ENCODE measurements at regions not wholly inside any gene's neighbourhood (a gene's known extent, or its start where the extent isn't known, plus 50 kb on each side); places are given as distances from the start of the nearest gene placed in this dataset.

DNA sequence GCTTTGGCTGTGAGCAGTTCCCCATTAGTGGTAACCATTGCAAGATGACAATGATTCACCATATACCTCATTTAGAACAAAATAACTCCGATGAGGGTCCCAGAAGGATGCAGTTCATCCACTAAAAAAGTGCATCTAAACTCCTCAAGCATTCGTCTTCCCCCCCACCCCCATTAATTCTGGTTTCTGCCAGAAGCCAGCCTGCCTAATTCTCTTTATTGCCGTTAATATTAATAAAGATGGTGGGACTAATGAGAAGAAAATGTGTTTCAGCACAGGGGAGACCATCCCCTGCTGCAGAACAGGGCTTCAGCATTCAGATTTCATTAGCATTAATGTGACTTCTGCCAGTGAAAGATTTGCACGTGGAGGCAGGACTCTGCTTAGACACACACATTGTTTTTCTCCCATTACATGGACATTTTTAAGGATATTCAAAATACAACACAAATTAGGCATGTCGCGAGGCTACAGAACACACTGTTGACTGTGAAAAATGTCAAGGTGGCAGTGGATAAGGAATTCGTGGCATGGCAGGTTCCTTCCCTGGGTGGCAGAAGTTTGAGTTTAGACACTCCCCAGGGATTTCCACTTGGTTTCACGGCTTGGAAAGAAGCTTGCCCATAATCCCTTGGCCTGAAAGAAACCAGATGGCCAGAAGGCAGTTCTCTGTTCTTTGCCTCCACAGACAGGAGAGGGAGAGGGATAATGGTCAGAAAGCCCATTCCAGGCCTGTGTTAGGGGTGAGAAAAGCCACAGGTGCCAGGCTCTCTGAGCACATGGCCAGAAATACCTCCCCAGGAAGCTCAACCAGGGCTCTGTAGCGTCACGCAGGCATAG is 236.5 kb downstream of the FOXO1 start:
- H3K4me1 ChIP-seq (ENCODE audit: control insufficient read depth, low read length) = peaks cover 89% of the 10 kb centered on the region
- H3K4me3 ChIP-seq (ENCODE audit: low read length) = peak overlapping the region; percentile 59; the same call in 1 of the 2 replicates
- H3K9me2 ChIP-seq (replicated peaks; ENCODE audit: control insufficient read depth, low read length) = no peaks in the 10 kb centered on the region
- no peaks in the 10 kb centered on the region for H3K27me3 ChIP-seq (ENCODE audit: control insufficient read depth, low read length)
- H3K9me3 ChIP-seq (ENCODE audit: control insufficient read depth, insufficient read depth, low read length) = no peaks in the 10 kb centered on the region; the same call in 1 of the 2 replicates
- peak overlapping the region; percentile 98 for H3K27ac ChIP-seq (ENCODE audit: low read depth, low read length)
- TF ChIP-seq, protein P1, sequence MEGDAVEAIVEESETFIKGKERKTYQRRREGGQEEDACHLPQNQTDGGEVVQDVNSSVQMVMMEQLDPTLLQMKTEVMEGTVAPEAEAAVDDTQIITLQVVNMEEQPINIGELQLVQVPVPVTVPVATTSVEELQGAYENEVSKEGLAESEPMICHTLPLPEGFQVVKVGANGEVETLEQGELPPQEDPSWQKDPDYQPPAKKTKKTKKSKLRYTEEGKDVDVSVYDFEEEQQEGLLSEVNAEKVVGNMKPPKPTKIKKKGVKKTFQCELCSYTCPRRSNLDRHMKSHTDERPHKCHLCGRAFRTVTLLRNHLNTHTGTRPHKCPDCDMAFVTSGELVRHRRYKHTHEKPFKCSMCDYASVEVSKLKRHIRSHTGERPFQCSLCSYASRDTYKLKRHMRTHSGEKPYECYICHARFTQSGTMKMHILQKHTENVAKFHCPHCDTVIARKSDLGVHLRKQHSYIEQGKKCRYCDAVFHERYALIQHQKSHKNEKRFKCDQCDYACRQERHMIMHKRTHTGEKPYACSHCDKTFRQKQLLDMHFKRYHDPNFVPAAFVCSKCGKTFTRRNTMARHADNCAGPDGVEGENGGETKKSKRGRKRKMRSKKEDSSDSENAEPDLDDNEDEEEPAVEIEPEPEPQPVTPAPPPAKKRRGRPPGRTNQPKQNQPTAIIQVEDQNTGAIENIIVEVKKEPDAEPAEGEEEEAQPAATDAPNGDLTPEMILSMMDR (IDR thresholded peaks at IDR 0.05; ENCODE audit: low read depth, low read length, poor library complexity, severe bottlenecking) = no peak
- TF ChIP-seq EZH2phosphoT487 (IDR thresholded peaks at IDR 0.05; ENCODE audit: borderline replicate concordance, low read length) = no peak
- peak overlapping the region; percentile 81 for H3K4me2 ChIP-seq (ENCODE audit: low read length)
- no peaks in the 10 kb centered on the region for H4K20me1 ChIP-seq (ENCODE audit: control insufficient read depth, insufficient read depth, low read depth, low read length)
- H3F3A ChIP-seq (ENCODE audit: control insufficient read depth, insufficient read depth) = peaks cover 30% of the 10 kb centered on the region
- H3K79me2 ChIP-seq (ENCODE audit: control insufficient read depth, low read length) = no peaks in the 10 kb centered on the region
- H3K36me3 ChIP-seq (ENCODE audit: control insufficient read depth, low read length) = peaks cover 13% of the 10 kb centered on the region

DNA sequence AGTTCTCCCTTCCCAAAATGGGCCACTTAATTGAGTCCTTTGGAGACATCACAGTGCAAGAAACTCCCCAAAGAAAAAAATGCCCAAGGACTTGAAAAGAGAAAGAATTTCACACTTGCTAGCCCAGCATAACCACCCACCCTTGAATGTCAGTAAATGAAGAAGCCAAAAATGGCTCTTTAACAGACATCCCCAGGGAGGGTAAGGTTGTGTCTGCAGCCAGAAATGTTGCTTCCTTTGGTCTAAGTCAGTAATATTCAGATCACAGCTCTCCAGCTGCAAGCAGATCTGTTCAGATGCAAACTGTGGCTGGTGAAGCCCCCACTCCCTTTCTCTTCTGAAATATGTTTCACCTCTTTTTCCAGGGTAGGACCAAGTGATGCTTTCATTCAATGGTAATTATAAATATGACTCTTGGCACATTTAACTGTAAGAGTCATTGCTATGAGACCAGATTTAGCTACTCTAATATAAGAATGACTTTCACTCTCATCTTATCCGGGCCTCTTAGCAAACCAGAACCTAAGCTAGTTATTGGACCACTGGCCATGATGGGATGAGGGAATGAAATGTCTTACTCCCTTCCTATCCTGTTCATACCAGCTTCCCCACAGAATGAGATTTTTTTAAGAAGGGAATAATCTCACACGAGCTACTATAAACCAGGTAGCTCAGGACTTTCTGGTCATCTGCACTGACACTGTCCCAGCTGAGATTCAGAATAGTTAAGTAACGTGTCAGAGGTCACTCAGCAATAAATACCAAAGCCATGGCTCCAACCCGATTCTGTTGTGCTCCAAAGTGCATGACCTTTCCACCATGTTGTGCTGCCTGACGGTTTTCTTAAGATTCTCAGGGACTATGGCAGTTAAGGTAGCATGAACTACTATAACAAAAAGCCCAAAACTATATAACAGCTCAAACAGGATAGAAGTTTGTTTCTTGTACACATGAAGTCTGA is 234.1 kb downstream of the FOXO1 start:
- TF ChIP-seq, protein P1 (IDR thresholded peaks at IDR 0.05; ENCODE audit: low read depth, low read length, poor library complexity, severe bottlenecking) = no peak
- TF ChIP-seq EZH2phosphoT487 (IDR thresholded peaks at IDR 0.05; ENCODE audit: borderline replicate concordance, low read length) = no peak
- Histone ChIP-seq H3K36me3 (ENCODE audit: control insufficient read depth, low read length) (peaks cover 13% of the 10 kb centered on the region), H3K27ac (ENCODE audit: low read depth, low read length) (peak overlapping the region; percentile 98), H4K20me1 (ENCODE audit: control insufficient read depth, insufficient read depth, low read depth, low read length) (no peaks in the 10 kb centered on the region), H3K27me3 (ENCODE audit: control insufficient read depth, low read length) (no peaks in the 10 kb centered on the region), H3K4me2 (ENCODE audit: low read length) (peak overlapping the region; percentile 81), H3K79me2 (ENCODE audit: control insufficient read depth, low read length) (no peaks in the 10 kb centered on the region), H3K9me2 (replicated peaks; ENCODE audit: control insufficient read depth, low read length) (no peaks in the 10 kb centered on the region), H3K4me1 (ENCODE audit: control insufficient read depth, low read length) (peaks cover 98% of the 10 kb centered on the region), H3F3A (ENCODE audit: control insufficient read depth, insufficient read depth) (peaks cover 33% of the 10 kb centered on the region), H3K9me3 (ENCODE audit: control insufficient read depth, insufficient read depth, low read length) (no peaks in the 10 kb centered on the region; the same call in 1 of the 2 replicates), H3K4me3 (ENCODE audit: low read length) (peak overlapping the region; percentile 59)

DNA sequence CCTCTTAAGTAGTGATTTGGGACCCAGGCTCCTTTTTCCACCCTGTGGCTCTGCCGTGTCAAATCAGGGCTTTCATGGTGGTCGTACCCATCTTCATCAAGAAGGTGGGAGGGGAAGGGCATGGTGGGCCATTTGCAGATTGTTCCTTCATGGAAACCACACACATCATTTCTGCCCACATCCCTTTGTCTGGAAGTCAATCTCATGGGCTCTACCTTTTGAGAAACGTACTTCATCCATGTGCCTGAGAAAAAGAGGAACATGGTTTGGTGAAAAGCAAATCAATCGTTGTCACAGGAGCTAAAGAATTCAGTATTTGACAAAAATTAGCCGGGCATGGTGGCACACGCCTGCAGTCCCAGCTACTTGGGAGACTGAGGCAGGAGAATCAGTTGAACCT is 233.4 kb downstream of the FOXO1 start:
- Histone ChIP-seq H4K20me1 (ENCODE audit: control insufficient read depth, insufficient read depth, low read depth, low read length) (no peaks in the 10 kb centered on the region), H3K27me3 (ENCODE audit: control insufficient read depth, low read length) (no peaks in the 10 kb centered on the region), H3K79me2 (ENCODE audit: control insufficient read depth, low read length) (no peaks in the 10 kb centered on the region), H3F3A (ENCODE audit: control insufficient read depth, insufficient read depth) (peaks cover 33% of the 10 kb centered on the region), H3K4me3 (ENCODE audit: low read length) (peak overlapping the region; percentile 59), H3K4me2 (ENCODE audit: low read length) (peak overlapping the region; percentile 81), H3K4me1 (ENCODE audit: control insufficient read depth, low read length) (peaks cover 99% of the 10 kb centered on the region), H3K36me3 (ENCODE audit: control insufficient read depth, low read length) (peaks cover 13% of the 10 kb centered on the region), H3K9me2 (replicated peaks; ENCODE audit: control insufficient read depth, low read length) (no peaks in the 10 kb centered on the region), H3K9me3 (ENCODE audit: control insufficient read depth, insufficient read depth, low read length) (no peaks in the 10 kb centered on the region; the same call in 1 of the 2 replicates), H3K27ac (ENCODE audit: low read depth, low read length) (peak overlapping the region; percentile 98)
- TF ChIP-seq, protein P1 (IDR thresholded peaks at IDR 0.05; ENCODE audit: low read depth, low read length, poor library complexity, severe bottlenecking) = no peak
- TF ChIP-seq EZH2phosphoT487 (IDR thresholded peaks at IDR 0.05; ENCODE audit: borderline replicate concordance, low read length) = no peak
